H7 (cell line): ENCODE measurements at regions not wholly inside any gene's neighbourhood (a gene's known extent, or its start where the extent isn't known, plus 50 kb on each side); places are given as distances from the start of the nearest gene placed in this dataset.

Experiments used
- DNase-seq: peaks from one replicate; pipeline ENCODE4 v3.0.0; 2012
- H3K27me3 ChIP-seq: 2 replicates; pipeline ENCODE4 v1.6.0; 2011; ENCODE audit warnings: mild to moderate bottlenecking, low read length; ENCODE audit not compliant: control insufficient read depth, insufficient read depth
- H3K36me3 ChIP-seq: replicated peaks from 2 replicates; pipeline ENCODE4 v1.5.1; 2011; ENCODE audit warnings: low read length; ENCODE audit not compliant: control insufficient read depth, insufficient read depth
- H3K4me3 ChIP-seq: 2 replicates; pipeline ENCODE4 v1.5.1; 2011; ENCODE audit warnings: low read depth, mild to moderate bottlenecking, control low read depth, low read length, moderate library complexity; ENCODE audit not compliant: insufficient read depth

- no peak overlapping the region for H3K4me3 ChIP-seq
- no peaks in the 10 kb centered on the region for H3K27me3 ChIP-seq
- H3K36me3 ChIP-seq: no peaks in the 10 kb centered on the region
- no peak for DNase-seq
Observed at GRCh38 chr2:236687296-236687965, 117.8 kb downstream of the ACKR3 start.

- DNase-seq: no peak
- Histone ChIP-seq H3K36me3 (no peaks in the 10 kb centered on the region), H3K27me3 (no peaks in the 10 kb centered on the region), H3K4me3 (no peak overlapping the region)
Observed at GRCh38 chr2:236688157-236688556, 118.5 kb downstream of the ACKR3 start.

- no peak for DNase-seq
- H3K36me3 ChIP-seq: no peaks in the 10 kb centered on the region
Observed at GRCh38 chr2:236688563-236689392, 119.2 kb downstream of the ACKR3 start.

GRCh38 chr2:236689393-236689700 is 119.7 kb downstream of the ACKR3 start:
- H3K27me3 ChIP-seq: no peaks in the 10 kb centered on the region
- DNase-seq: no peak
- H3K4me3 ChIP-seq: no peak overlapping the region
- H3K36me3 ChIP-seq: no peaks in the 10 kb centered on the region

More at GRCh38 chr2:236688563-236689392, 119.2 kb downstream of the ACKR3 start:
- Histone ChIP-seq H3K4me3 (no peak overlapping the region), H3K27me3 (no peaks in the 10 kb centered on the region)

- DNase-seq: no peak
- H3K27me3 ChIP-seq: no peaks in the 10 kb centered on the region
- no peak overlapping the region for H3K4me3 ChIP-seq
- H3K36me3 ChIP-seq: no peaks in the 10 kb centered on the region
Observed at GRCh38 chr2:236689981-236690380, 120.4 kb downstream of the ACKR3 start.

- H3K36me3 ChIP-seq: no peaks in the 10 kb centered on the region
- no peak for DNase-seq
- H3K27me3 ChIP-seq: no peaks in the 10 kb centered on the region
- H3K4me3 ChIP-seq: no peak overlapping the region
Observed at GRCh38 chr2:236690726-236691125, 121.1 kb downstream of the ACKR3 start.

GRCh38 chr2:236691799-236692167 is 122.2 kb downstream of the ACKR3 start:
- H3K36me3 ChIP-seq: no peaks in the 10 kb centered on the region
- H3K27me3 ChIP-seq: no peaks in the 10 kb centered on the region
- no peak overlapping the region for H3K4me3 ChIP-seq
- DNase-seq: no peak

GRCh38 chr2:236692937-236693336 is 123.3 kb downstream of the ACKR3 start:
- Histone ChIP-seq H3K36me3 (no peaks in the 10 kb centered on the region), H3K4me3 (no peak overlapping the region), H3K27me3 (no peaks in the 10 kb centered on the region)
- DNase-seq: no peak

- H3K36me3 ChIP-seq: no peaks in the 10 kb centered on the region
- H3K27me3 ChIP-seq: no peaks in the 10 kb centered on the region
- DNase-seq: no peak
- H3K4me3 ChIP-seq: no peak overlapping the region
Observed at GRCh38 chr2:236693531-236693930, 123.9 kb downstream of the ACKR3 start.

- Histone ChIP-seq H3K27me3 (no peaks in the 10 kb centered on the region), H3K36me3 (no peaks in the 10 kb centered on the region), H3K4me3 (no peak overlapping the region)
- DNase-seq: no peak
Observed at GRCh38 chr2:236694146-236694888, 124.7 kb downstream of the ACKR3 start.

GRCh38 chr2:236696834-236697233 is 127.2 kb downstream of the ACKR3 start:
- H3K27me3 ChIP-seq: no peaks in the 10 kb centered on the region
- no peaks in the 10 kb centered on the region for H3K36me3 ChIP-seq
- H3K4me3 ChIP-seq: no peak overlapping the region
- DNase-seq: no peak

GRCh38 chr2:236698016-236698627 is 128.5 kb downstream of the ACKR3 start:
- Histone ChIP-seq H3K4me3 (no peak overlapping the region), H3K36me3 (no peaks in the 10 kb centered on the region), H3K27me3 (no peaks in the 10 kb centered on the region)
- DNase-seq: no peak

- no peaks in the 10 kb centered on the region for H3K27me3 ChIP-seq
- no peak for DNase-seq
- H3K36me3 ChIP-seq: no peaks in the 10 kb centered on the region
- H3K4me3 ChIP-seq: no peak overlapping the region
Observed at GRCh38 chr2:236700703-236701102, 131.1 kb downstream of the ACKR3 start.

GRCh38 chr2:236702657-236703372 is 133.2 kb downstream of the ACKR3 start:
- no peaks in the 10 kb centered on the region for H3K27me3 ChIP-seq
- no peaks in the 10 kb centered on the region for H3K36me3 ChIP-seq
- no peak overlapping the region for H3K4me3 ChIP-seq
- DNase-seq: no peak
